ENCODE measurements at regions not wholly inside any gene's neighbourhood (a gene's known extent, or its start where the extent isn't known, plus 50 kb on each side); places are given as distances from the start of the nearest gene placed in this dataset.

GRCh38 chr5:86861512-86861911 is 243.8 kb downstream of the COX7C start:
- no peak for TF ChIP-seq CTCF (conservative IDR thresholded peaks at IDR 0.05; ENCODE audit: low read length)
- no peak for TF ChIP-seq EZH2phosphoT487 (IDR thresholded peaks at IDR 0.05; ENCODE audit: borderline replicate concordance, low read depth, low read length)

All from OCI-LY7 (cell line).